A549 (cell line): ENCODE measurements at regions not wholly inside any gene's neighbourhood (a gene's known extent, or its start where the extent isn't known, plus 50 kb on each side); places are given as distances from the start of the nearest gene placed in this dataset.

Experiments
- CTCF ChIP-seq: fragments of >200 bp; sonication (Bioruptor Twin); formaldehyde crosslinking; IDR thresholded peaks from 3 replicates; pipeline ENCODE4 v1.5.1; 2016
- JUNB ChIP-seq: fragments of >200 bp; sonication (Bioruptor Twin); formaldehyde crosslinking; IDR thresholded peaks from 2 replicates; pipeline ENCODE4 v1.6.1; 2016
- POLR2A ChIP-seq: IDR thresholded peaks from 2 replicates; pipeline ENCODE4 v1.6.1; 2012; ENCODE audit warnings: mild to moderate bottlenecking, low read length
- TFCP2L1 ChIP-seq: fragments of 250-450 bp; sonication (Bioruptor Pico); IDR thresholded peaks from 2 replicates; pipeline ENCODE4 v1.5.0; 2021; ENCODE audit warnings: mild to moderate bottlenecking

- no peak for TF ChIP-seq JUNB
- TF ChIP-seq POLR2A = no peak
- TF ChIP-seq CTCF = peak; percentile 79
- TF ChIP-seq TFCP2L1 (CRISPR knock-in tag) = no peak
Measured at GRCh38 chr3:99172736-99173657, 271.5 kb upstream of the DCBLD2 start.
